Breast epithelium (tissue), 4 donors: ENCODE measurements at regions not wholly inside any gene's neighbourhood (a gene's known extent, or its start where the extent isn't known, plus 50 kb on each side); places are given as distances from the start of the nearest gene placed in this dataset.

Experiments
- DNase-seq, 2 donors: peaks; one replicate each; pipeline ENCODE4 v3.0.0-alpha.2; 2019; ENCODE audit warnings: low spot score in 2 of 2
- H3K27ac ChIP-seq, 2 donors: fragments of 200-600 bp; sonication (generic) in 1 of 2; one replicate each; pipeline ENCODE4 v1.5.1; 2016 to 2019; ENCODE audit warnings: mild to moderate bottlenecking in 1 of 2
- H3K27me3 ChIP-seq, 2 donors: fragments of 200-600 bp; sonication (generic) in 1 of 2; one replicate each; pipeline versions ENCODE4 v1.5.1 to v1.6.0; 2017 to 2019; ENCODE audit warnings: control low read depth in 1 of 2, mild to moderate bottlenecking in 1 of 2
- H3K36me3 ChIP-seq: fragments of 200-600 bp; one replicate; pipeline ENCODE4 v1.5.1; 2019
- H3K4me1 ChIP-seq, 2 donors: fragments of 200-600 bp; sonication (generic); one replicate each; pipeline ENCODE4 v1.5.1; 2016 to 2019; ENCODE audit warnings: control low read depth in 1 of 2
- H3K4me3 ChIP-seq, 3 donors: fragments of 200-600 bp; sonication (generic); 1 replicate in 2 of 3; 2 replicates in 1 of 3; pipeline ENCODE4 v1.5.1; 2016 to 2019; ENCODE audit warnings: mild to moderate bottlenecking in 3 of 3, moderate library complexity in 2 of 3
- H3K9me3 ChIP-seq, 2 donors: fragments of 200-600 bp; sonication (generic) in 1 of 2; one replicate each; pipeline ENCODE4 v1.5.1; 2016 to 2019; ENCODE audit warnings: control low read depth in 1 of 2
- CTCF ChIP-seq, 3 donors: fragments of 450-650 bp; IDR thresholded peaks; one replicate each; pipeline ENCODE4 v1.5.1; 2016 to 2017; ENCODE audit warnings: antibody characterized with exemption in 3 of 3, mild to moderate bottlenecking in 3 of 3, moderate library complexity in 3 of 3
- POLR2A ChIP-seq: fragments of 450-650 bp; IDR thresholded peaks from one replicate; pipeline ENCODE4 v1.6.1; 2016; ENCODE audit warnings: antibody characterized with exemption, mild to moderate bottlenecking, moderate library complexity
- POLR2AphosphoS5 ChIP-seq, 3 donors: sonication (generic); formaldehyde crosslinking; IDR thresholded peaks; one replicate each; pipeline ENCODE4 v1.6.1; 2017; ENCODE audit warnings: antibody characterized with exemption in 3 of 3
- intact Hi-C: fragments of 100-400 bp; cut with DNase I; formaldehyde crosslinking; loops from one replicate; pipeline ENCODE4 v1.15.1; 2023; ENCODE audit warnings: low total_unique reads

GRCh38 chr4:126851391-126851790, 781.4 kb upstream of the INTU start:
- no peaks in the 10 kb centered on the region for H3K36me3 ChIP-seq
- H3K9me3 ChIP-seq, result no peaks in the 10 kb centered on the region
- no peak overlapping the region for H3K4me3 ChIP-seq
- no peaks in the 10 kb centered on the region for H3K27me3 ChIP-seq
- H3K4me1 ChIP-seq, result no peaks in the 10 kb centered on the region
- no peak for DNase-seq
- H3K27ac ChIP-seq, result no peak overlapping the region
- TF ChIP-seq POLR2A (no peak), POLR2AphosphoS5 (IDR thresholded peaks at IDR 0.05) (no peak), CTCF (IDR thresholded peaks at IDR 0.05) (no peak)
- intact Hi-C loops, result no loop called here

DNA sequence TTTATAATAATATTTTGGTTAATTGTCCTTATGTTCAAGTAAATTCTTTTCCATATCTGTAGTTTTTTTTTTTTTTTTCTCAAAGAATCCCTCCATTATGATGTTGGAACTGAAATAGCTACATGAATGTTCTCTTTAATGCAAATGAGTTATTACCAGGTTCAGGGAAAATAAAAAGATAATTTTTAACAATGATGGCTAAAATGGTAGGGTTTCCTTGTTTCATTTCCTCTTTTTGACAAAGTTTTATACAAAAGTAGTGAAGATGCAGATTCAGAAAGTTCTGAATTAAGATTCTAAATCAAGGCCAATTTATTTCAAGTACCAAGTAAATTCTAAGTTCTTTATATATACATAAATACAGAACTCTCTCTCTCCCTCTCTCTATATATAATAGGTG, 779.0 kb upstream of the INTU start:
- no peaks in the 10 kb centered on the region for H3K9me3 ChIP-seq
- TF ChIP-seq POLR2AphosphoS5 (IDR thresholded peaks at IDR 0.05) (no peak), CTCF (IDR thresholded peaks at IDR 0.05) (no peak), POLR2A (no peak)
- no peak for DNase-seq
- H3K27ac ChIP-seq, result no peak overlapping the region
- no peaks in the 10 kb centered on the region for H3K36me3 ChIP-seq
- no peaks in the 10 kb centered on the region for H3K27me3 ChIP-seq
- no peaks in the 10 kb centered on the region for H3K4me1 ChIP-seq
- no peak overlapping the region for H3K4me3 ChIP-seq
- intact Hi-C loops, result no loop called here

GRCh38 chr4:126856906-126857305, 775.9 kb upstream of the INTU start:
- TF ChIP-seq CTCF (IDR thresholded peaks at IDR 0.05) (no peak), POLR2AphosphoS5 (IDR thresholded peaks at IDR 0.05) (no peak), POLR2A (no peak)
- Histone ChIP-seq H3K9me3 (no peaks in the 10 kb centered on the region), H3K4me1 (no peaks in the 10 kb centered on the region), H3K36me3 (no peaks in the 10 kb centered on the region), H3K4me3 (no peak overlapping the region), H3K27ac (no peak overlapping the region), H3K27me3 (no peaks in the 10 kb centered on the region)
- intact Hi-C loops, result no loop called here
- no peak for DNase-seq

GRCh38 chr4:126859314-126859713, 773.4 kb upstream of the INTU start:
- no peak overlapping the region for H3K27ac ChIP-seq
- H3K4me1 ChIP-seq, result no peaks in the 10 kb centered on the region
- TF ChIP-seq POLR2AphosphoS5 (IDR thresholded peaks at IDR 0.05), result no peak
- no peak for TF ChIP-seq CTCF (IDR thresholded peaks at IDR 0.05)
- no peak for TF ChIP-seq POLR2A
- H3K4me3 ChIP-seq, result no peak overlapping the region
- no peak for DNase-seq
- no peaks in the 10 kb centered on the region for H3K27me3 ChIP-seq
- no peaks in the 10 kb centered on the region for H3K36me3 ChIP-seq
- intact Hi-C loops, result no loop called here
- H3K9me3 ChIP-seq, result no peaks in the 10 kb centered on the region

- TF ChIP-seq CTCF (IDR thresholded peaks at IDR 0.05), result no peak
- no peak for TF ChIP-seq POLR2AphosphoS5 (IDR thresholded peaks at IDR 0.05)
- no peak for TF ChIP-seq POLR2A
- Histone ChIP-seq H3K36me3 (no peaks in the 10 kb centered on the region), H3K9me3 (no peaks in the 10 kb centered on the region), H3K4me1 (no peaks in the 10 kb centered on the region), H3K27me3 (no peaks in the 10 kb centered on the region), H3K27ac (no peak overlapping the region), H3K4me3 (no peak overlapping the region)
- intact Hi-C loops, result no loop called here
- DNase-seq, result no peak
These were observed 772.9 kb upstream of the INTU start for GRCh38 chr4:126859872-126860271.
